GM10266 (cell line): ENCODE measurements at regions not wholly inside any gene's neighbourhood (a gene's known extent, or its start where the extent isn't known, plus 50 kb on each side); places are given as distances from the start of the nearest gene placed in this dataset.

Experiments
- DNase-seq: peaks from one replicate; pipeline ENCODE4 v3.0.0; 2012; ENCODE audit errors: extremely low spot score
- TF ChIP-seq, protein P1 (sequence below): IDR thresholded peaks from 2 replicates; pipeline ENCODE4 v1.5.1; 2012; ENCODE audit warnings: mild to moderate bottlenecking, low read depth; ENCODE audit not compliant: control insufficient read depth, insufficient read depth; ENCODE audit errors: missing control alignments

DNA sequence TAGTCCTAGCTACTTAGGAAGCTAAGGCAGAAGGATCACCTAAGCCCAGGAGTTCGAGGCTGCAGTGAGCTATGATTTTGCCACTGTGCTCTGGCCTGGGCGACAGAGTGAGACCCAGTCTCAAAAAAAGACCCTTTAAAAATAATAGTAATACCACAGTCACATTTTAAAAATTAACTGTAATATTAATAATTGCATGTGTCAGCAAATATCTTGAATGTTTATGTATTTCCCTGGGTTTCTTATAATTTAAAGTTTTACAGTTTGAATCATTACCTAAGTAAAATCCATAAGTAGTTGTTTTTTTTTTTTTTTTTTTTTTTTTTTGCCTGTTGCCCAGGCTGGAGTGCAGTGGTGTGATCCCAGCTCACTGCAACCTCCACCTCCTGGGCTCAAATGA is 69.2 kb downstream of the LYZL2 start:
- TF ChIP-seq, protein P1, sequence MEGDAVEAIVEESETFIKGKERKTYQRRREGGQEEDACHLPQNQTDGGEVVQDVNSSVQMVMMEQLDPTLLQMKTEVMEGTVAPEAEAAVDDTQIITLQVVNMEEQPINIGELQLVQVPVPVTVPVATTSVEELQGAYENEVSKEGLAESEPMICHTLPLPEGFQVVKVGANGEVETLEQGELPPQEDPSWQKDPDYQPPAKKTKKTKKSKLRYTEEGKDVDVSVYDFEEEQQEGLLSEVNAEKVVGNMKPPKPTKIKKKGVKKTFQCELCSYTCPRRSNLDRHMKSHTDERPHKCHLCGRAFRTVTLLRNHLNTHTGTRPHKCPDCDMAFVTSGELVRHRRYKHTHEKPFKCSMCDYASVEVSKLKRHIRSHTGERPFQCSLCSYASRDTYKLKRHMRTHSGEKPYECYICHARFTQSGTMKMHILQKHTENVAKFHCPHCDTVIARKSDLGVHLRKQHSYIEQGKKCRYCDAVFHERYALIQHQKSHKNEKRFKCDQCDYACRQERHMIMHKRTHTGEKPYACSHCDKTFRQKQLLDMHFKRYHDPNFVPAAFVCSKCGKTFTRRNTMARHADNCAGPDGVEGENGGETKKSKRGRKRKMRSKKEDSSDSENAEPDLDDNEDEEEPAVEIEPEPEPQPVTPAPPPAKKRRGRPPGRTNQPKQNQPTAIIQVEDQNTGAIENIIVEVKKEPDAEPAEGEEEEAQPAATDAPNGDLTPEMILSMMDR, result no peak
- DNase-seq, result no peak

DNA sequence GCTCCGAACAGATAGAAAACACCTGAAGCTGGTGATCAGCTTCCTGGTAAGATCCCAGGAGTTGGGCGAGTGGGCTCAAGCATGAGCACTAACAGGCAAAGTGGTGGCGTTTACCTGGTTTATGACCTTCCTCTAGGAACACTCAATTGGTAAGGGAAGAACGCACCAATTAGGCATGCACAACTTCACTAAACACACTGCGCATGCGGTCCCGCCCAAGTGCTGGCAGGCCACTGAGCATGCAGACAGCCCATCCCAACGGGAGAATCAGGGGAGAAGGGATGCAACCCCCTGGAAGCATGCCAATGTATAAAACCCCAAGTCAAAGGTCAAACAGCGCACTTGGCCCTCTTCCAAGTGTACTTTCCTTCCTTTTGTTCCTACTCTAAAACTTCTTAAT is 70.4 kb downstream of the LYZL2 start:
- TF ChIP-seq, protein P1, result no peak
- DNase-seq, result no peak

DNA sequence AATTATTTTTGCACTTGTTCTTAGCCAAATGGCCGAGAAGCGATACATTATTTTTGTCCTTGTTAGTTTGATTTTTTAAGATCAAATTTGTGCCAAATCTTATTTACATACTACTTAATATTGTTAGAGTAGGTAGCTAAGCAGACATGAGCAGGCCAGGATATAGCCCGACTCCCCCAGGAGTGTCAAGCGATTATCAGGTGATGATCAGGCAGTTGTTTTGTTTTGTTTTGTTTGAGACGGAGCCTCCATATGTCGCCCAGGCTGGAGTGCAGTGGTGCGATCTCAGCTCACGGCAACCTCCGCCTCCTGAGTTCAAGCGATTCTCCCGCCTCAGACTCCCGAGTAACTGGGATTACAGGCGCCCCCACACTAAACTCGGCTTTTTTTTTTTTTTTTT is 71.1 kb downstream of the LYZL2 start:
- DNase-seq, result no peak

DNA sequence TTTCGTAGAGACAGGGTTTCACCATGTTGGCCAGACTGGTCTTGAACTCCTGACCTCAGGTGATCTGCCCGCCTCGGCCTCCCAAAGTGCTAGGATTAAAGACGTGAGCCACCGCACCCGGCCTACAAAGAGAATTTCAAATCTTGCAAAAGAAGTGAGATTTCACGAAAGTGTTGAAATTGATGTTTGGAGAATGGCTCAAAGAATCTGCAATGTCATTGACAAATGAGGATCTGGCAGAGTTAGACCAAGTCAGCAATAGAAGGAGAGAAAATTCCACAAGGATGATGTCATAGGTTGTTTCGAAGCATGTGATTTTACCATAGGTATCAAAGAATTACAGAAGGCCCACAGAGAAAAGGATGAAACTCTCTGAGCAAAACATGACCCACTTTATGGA is 71.7 kb downstream of the LYZL2 start:
- no peak for DNase-seq
- TF ChIP-seq, protein P1, result no peak

More for the DNA sequence above, 71.1 kb downstream of the LYZL2 start:
- TF ChIP-seq, protein P1, result no peak

DNA sequence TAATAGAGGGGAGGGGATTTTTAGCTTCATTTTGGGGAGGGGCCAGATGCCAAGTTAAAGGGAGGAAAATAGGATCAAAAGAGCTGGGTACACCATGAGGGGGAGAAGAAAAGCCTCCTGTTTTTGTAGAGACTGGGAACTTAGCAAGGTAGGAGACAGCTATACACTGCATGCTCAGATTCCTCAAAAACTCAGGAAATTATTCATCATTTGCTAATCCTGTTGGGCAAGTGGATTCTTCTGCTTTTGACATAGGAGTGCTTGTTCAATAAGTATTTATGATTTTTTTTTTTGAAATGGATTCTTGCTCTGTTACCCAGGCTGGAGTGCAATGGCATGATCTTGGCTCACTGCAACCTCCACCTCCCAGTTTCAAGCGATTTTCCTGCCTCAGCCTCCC is 73.4 kb downstream of the LYZL2 start:
- TF ChIP-seq, protein P1, result no peak
- no peak for DNase-seq

DNA sequence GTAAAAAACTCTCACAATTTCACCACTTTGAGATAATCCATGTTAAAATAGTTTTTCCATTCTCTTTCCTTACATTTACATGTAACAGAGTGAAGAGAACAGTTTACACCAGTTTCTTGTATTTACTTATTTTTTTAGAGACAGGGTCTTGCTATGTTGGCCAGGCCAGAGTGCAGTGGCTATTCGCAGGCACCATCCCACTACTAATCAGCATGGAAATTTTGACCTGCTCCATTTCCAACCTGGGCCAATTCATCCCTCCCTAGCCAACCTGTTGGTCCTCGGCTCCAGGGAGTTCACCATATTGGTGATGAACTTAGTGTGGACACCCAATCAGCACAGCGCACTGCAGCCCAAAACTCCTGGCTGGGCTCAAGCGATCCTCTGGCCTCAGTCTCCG is 74.1 kb downstream of the LYZL2 start:
- no peak for DNase-seq
- TF ChIP-seq, protein P1, result no peak

DNA sequence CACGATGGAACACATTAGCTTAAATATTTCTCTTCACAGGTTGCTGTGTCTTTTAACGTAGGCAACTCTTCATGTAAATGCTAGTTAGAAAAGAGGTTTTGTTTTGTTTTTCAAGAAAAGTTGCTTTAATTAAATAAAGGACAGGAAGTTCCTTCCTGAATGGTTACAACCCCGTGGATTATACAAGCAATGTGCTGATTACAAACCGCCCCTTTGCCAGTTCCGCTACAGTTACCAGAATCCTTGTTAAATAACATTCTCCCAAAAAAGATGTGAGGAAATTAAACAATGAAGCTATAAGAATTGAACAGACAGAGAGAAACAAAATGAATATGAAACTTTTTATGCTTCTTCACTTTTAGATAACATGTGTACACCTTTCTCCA is 75.1 kb downstream of the LYZL2 start:
- no peak for DNase-seq
- TF ChIP-seq, protein P1, result no peak
